GM12878 (cell line): ENCODE measurements at regions not wholly inside any gene's neighbourhood (a gene's known extent, or its start where the extent isn't known, plus 50 kb on each side); places are given as distances from the start of the nearest gene placed in this dataset.

ENCODE experiments used
- ATAC-seq: fragments of 200-7000 bp; cut with Tn5 transposase; 3 replicates; pipeline ENCODE4 v1.9.1; 2020; ENCODE audit warnings: mild to moderate bottlenecking, moderate library complexity
- BruUV-seq: library from RNA; stranded (reverse); fragments of 400-500 nt; replicated peaks from 2 replicates; lab custom pipeline; 2021; lab: Mats Ljungman, UMichigan
- CTCF ChIA-PET: fragments of 300-600 bp; sonication (Branson Sonifier 250); formaldehyde crosslinking; extraction: SDS; loops from one replicate; lab custom pipeline; 2021; ENCODE audit warnings: inconsistent platforms; lab: Yijun Ruan, JAX
- POLR2A ChIA-PET: fragments of 350-600 bp; formaldehyde crosslinking; extraction: SDS; loops from one replicate; lab custom pipeline; 2021; ENCODE audit warnings: inconsistent platforms; lab: Charles Lee
- RAD21 ChIA-PET: fragments of 300-600 bp; sonication (Branson Sonifier 250); formaldehyde crosslinking; loops from one replicate; lab custom pipeline; 2023; ENCODE audit warnings: antibody characterized with exemption; ENCODE audit not compliant: unreplicated experiment; lab: Charles Lee
- SMC1A ChIA-PET: fragments of 300-600 bp; sonication (Branson Sonifier 250); formaldehyde crosslinking; loops from one replicate; lab custom pipeline; 2023; ENCODE audit not compliant: unreplicated experiment, uncharacterized antibody; lab: Charles Lee
- DNase-seq: peaks from one replicate; pipeline ENCODE4 v3.0.0-alpha.2; 2011; ENCODE audit warnings: low read depth, low spot score
- FAIRE-seq: peaks from 3 replicates; lab custom pipeline; 2011; peaks lifted over from hg19 to GRCh38; lab: Jason Lieb, UNC
- H2AFZ ChIP-seq: 2 replicates; pipeline ENCODE4 v1.6.0; 2011; ENCODE audit warnings: low read depth, low read length, control low read depth; ENCODE audit not compliant: control insufficient read depth
- H3K27ac ChIP-seq: 2 replicates; pipeline ENCODE4 v1.5.1; 2011; ENCODE audit warnings: control low read depth; ENCODE audit not compliant: control insufficient read depth, insufficient read depth
- H3K27me3 ChIP-seq, 2 experiments: replicated peaks in 1 of 2; 2 replicates each; pipeline versions ENCODE4 v1.6.0 to v1.6.1; 2011; ENCODE audit warnings: low read length in 1 of 2; ENCODE audit not compliant: control insufficient read depth in 2 of 2, insufficient read depth in 2 of 2
- H3K36me3 ChIP-seq, 2 experiments: 2 replicates each; pipeline ENCODE4 v1.5.1; 2011; ENCODE audit warnings: low read length in 1 of 2; ENCODE audit not compliant: control insufficient read depth in 2 of 2, insufficient read depth in 2 of 2
- H3K4me1 ChIP-seq: 2 replicates; pipeline ENCODE4 v1.6.1; 2011; ENCODE audit warnings: mild to moderate bottlenecking, low read length, moderate library complexity, mixed read lengths; ENCODE audit not compliant: control insufficient read depth, insufficient read depth
- H3K4me2 ChIP-seq: 2 replicates; pipeline ENCODE4 v1.6.0; 2011; ENCODE audit warnings: control low read depth; ENCODE audit not compliant: control insufficient read depth, insufficient read depth
- H3K4me3 ChIP-seq: fragments of 200-600 bp; sonication (generic); 2 replicates; pipeline ENCODE4 v1.5.1; 2016
- H3K79me2 ChIP-seq: 2 replicates; pipeline ENCODE4 v1.6.0; 2011; ENCODE audit warnings: low read length; ENCODE audit not compliant: control insufficient read depth, insufficient read depth
- H3K9ac ChIP-seq: 2 replicates; pipeline ENCODE4 v1.8.0; 2011; ENCODE audit warnings: low read length, control low read depth, mixed read lengths; ENCODE audit not compliant: control insufficient read depth, insufficient read depth
- H3K9me3 ChIP-seq: replicated peaks from 3 replicates; pipeline ENCODE4 v1.5.1; 2011; ENCODE audit warnings: mild to moderate bottlenecking, low read length; ENCODE audit not compliant: control insufficient read depth, insufficient read depth
- H4K20me1 ChIP-seq: 2 replicates; pipeline ENCODE4 v1.6.0; 2011; ENCODE audit not compliant: control insufficient read depth, insufficient read depth
- MYC ChIP-seq: IDR thresholded peaks from 2 replicates; pipeline ENCODE4 v1.6.1; 2011; ENCODE audit warnings: mild to moderate bottlenecking, low read length, moderate library complexity, inconsistent platforms; ENCODE audit not compliant: insufficient read depth, insufficient replicate concordance, insufficient read length, severe bottlenecking
- NR2F1 ChIP-seq: fragments of 450-650 bp; conservative IDR thresholded peaks from 2 replicates; pipeline ENCODE4 v1.6.1; 2017; ENCODE audit warnings: mild to moderate bottlenecking
- SRF ChIP-seq, 2 experiments: IDR thresholded peaks; 2 replicates each; pipeline ENCODE4 v1.6.1; 2011; ENCODE audit warnings: low read depth in 2 of 2, low read length in 2 of 2, mild to moderate bottlenecking in 1 of 2, moderate library complexity in 1 of 2
- STAT1 ChIP-seq: fragments of 450-650 bp; conservative IDR thresholded peaks from 2 replicates; pipeline ENCODE4 v1.6.1; 2014; ENCODE audit warnings: antibody characterized with exemption, mild to moderate bottlenecking
- ZBTB4 ChIP-seq: fragments of 450-650 bp; formaldehyde crosslinking; IDR thresholded peaks from 2 replicates; pipeline ENCODE4 v1.4.0; 2022; ENCODE audit warnings: mild to moderate bottlenecking, moderate library complexity
- WGBS: methylation state at CpG from one replicate; pipeline ENCODE4 v1.1.6; 2016; ENCODE audit warnings: low lambda C conversion rate; ENCODE audit not compliant: insufficient replicate concordance, insufficient coverage; ENCODE audit errors: missing lambda C conversion rate; 5-methylcytosine and 5-hydroxymethylcytosine counted together
- in situ Hi-C: fragments of 300-500 bp; cut with MboI; formaldehyde crosslinking; loops from 9 replicates; pipeline ENCODE4 v1.14.3; 2018; ENCODE audit warnings: mixed read lengths
- intact Hi-C: fragments of 100-400 bp; cut with micrococcal nuclease; formaldehyde crosslinking; loops from one replicate; pipeline ENCODE4 v1.14.2; 2022; ENCODE audit not compliant: unreplicated experiment

DNA sequence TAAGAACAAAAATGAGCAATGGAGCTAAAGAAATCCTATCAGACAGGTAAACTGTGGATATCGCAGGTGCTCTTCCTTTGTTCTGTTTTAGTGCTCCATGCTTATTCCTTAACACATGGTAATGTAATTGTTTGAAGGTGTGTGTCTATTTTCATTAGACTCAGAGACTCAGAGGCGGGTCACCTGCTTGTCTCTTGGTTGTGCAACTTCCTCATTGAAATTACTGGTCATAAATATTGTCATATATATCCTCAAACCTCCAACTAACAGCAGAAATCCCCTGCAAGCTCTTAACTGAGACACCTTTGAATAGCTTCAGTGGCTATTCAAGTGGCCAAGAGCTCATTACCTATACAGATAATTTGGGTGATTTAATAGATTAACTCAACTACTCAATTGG is 177.2 kb downstream of the PTN start (continued):
- TF ChIP-seq ZBTB4 = no peak

- 24% methylated on average over 3 of the region's 3 CpGs for WGBS
- no peak overlapping the region for H2AFZ ChIP-seq
- H3K4me2 ChIP-seq = no peak overlapping the region
- ATAC-seq (no peak), FAIRE-seq (no peak), DNase-seq (no peak)
- H3K27me3 ChIP-seq = no peaks in the 10 kb centered on the region
- no peak overlapping the region for H3K4me3 ChIP-seq
- intact Hi-C loops (loop anchor here (5.0 kb wide), 1 partner anchor 427 kb away; no protein-coding TSS in a partner anchor), in situ Hi-C loops (loop anchor here (25.0 kb wide), 1 partner anchor 422 kb away; no protein-coding TSS in a partner anchor)
- no peak overlapping the region for H3K9ac ChIP-seq
- no peaks in the 10 kb centered on the region for H3K4me1 ChIP-seq
- CTCF ChIA-PET = interaction anchor here (0.6 to 1.9 kb wide), 2 partner anchors 288 to 426 kb away, joined by 3 to 5 read pairs; no protein-coding TSS in a partner anchor
- POLR2A ChIA-PET = no interaction called here
- no TSS peak for BruUV-seq
- RAD21 ChIA-PET = no interaction called here
- no peaks in the 10 kb centered on the region for H3K9me3 ChIP-seq
- no peak overlapping the region for H3K27ac ChIP-seq
- TF ChIP-seq STAT1 (no peak), MYC (no peak), NR2F1 (no peak), SRF (IDR thresholded peaks at IDR 0.05; ENCODE audit: low read depth in 2 of 2, low read length in 2 of 2) (no peak)
- no peaks in the 10 kb centered on the region for H3K79me2 ChIP-seq
- SMC1A ChIA-PET = interaction anchor here (0.9 kb wide), 1 partner anchor 39 kb away, joined by 3 read pairs; no protein-coding TSS in a partner anchor
- no peaks in the 10 kb centered on the region for H4K20me1 ChIP-seq
- no peaks in the 10 kb centered on the region for H3K36me3 ChIP-seq
Measured at GRCh38 chr7:137165786-137166185, 177.7 kb downstream of the PTN start.
